MM.1S (cell line): ENCODE measurements at regions not wholly inside any gene's neighbourhood (a gene's known extent, or its start where the extent isn't known, plus 50 kb on each side); places are given as distances from the start of the nearest gene placed in this dataset.

Source experiments
- DNase-seq: peaks from one replicate; pipeline ENCODE4 v3.0.0-alpha.2; 2015
- H2AFZ ChIP-seq: fragments of 300-600 bp; sonication (generic); 2 replicates; pipeline ENCODE4 v1.6.0; 2016; ENCODE audit warnings: antibody characterized with exemption, low read length
- H3F3A ChIP-seq: fragments of 300-600 bp; sonication (generic); 2 replicates; pipeline ENCODE4 v1.6.1; 2016; ENCODE audit warnings: mild to moderate bottlenecking, antibody characterized with exemption, low read length, moderate library complexity, mixed read lengths; ENCODE audit not compliant: insufficient read depth
- H3K27ac ChIP-seq: fragments of 300-600 bp; sonication (generic); 2 replicates; pipeline ENCODE4 v1.5.1; 2016; ENCODE audit warnings: mild to moderate bottlenecking, low read length
- H3K27me3 ChIP-seq: fragments of 300-600 bp; sonication (generic); replicated peaks from 2 replicates; pipeline ENCODE4 v1.6.0; 2016; ENCODE audit warnings: low read length; ENCODE audit not compliant: insufficient read depth
- H3K36me3 ChIP-seq: fragments of 300-600 bp; sonication (generic); replicated peaks from 2 replicates; pipeline ENCODE4 v1.6.1; 2016; ENCODE audit warnings: mild to moderate bottlenecking, low read length, mixed read lengths; ENCODE audit not compliant: insufficient read depth
- H3K4me1 ChIP-seq: fragments of 300-600 bp; sonication (generic); 2 replicates; pipeline ENCODE4 v1.6.1; 2016; ENCODE audit warnings: low read length, mixed read lengths
- H3K4me2 ChIP-seq: fragments of 300-600 bp; sonication (generic); 2 replicates; pipeline ENCODE4 v1.6.0; 2016; ENCODE audit warnings: low read depth, low read length
- H3K4me3 ChIP-seq: fragments of 300-600 bp; sonication (generic); 2 replicates; pipeline ENCODE4 v1.5.1; 2016; ENCODE audit warnings: low read length, mixed read lengths
- H3K79me2 ChIP-seq: fragments of 300-600 bp; sonication (generic); 2 replicates; pipeline ENCODE4 v1.6.1; 2016; ENCODE audit warnings: mixed run types, low read length, mixed read lengths
- H3K9ac ChIP-seq: fragments of 300-600 bp; sonication (generic); 2 replicates; pipeline ENCODE4 v1.6.1; 2016; ENCODE audit warnings: low read length, mixed read lengths
- H3K9me2 ChIP-seq: fragments of 300-600 bp; sonication (generic); replicated peaks from 2 replicates; pipeline ENCODE4 v1.6.1; 2016; ENCODE audit warnings: mild to moderate bottlenecking, low read length, mixed read lengths; ENCODE audit not compliant: insufficient read depth
- H3K9me3 ChIP-seq: fragments of 300-600 bp; sonication (generic); replicated peaks from 2 replicates; pipeline ENCODE4 v1.6.1; 2016; ENCODE audit warnings: mild to moderate bottlenecking, low read length, mixed read lengths; ENCODE audit not compliant: insufficient read depth
- H4K20me1 ChIP-seq: fragments of 300-600 bp; sonication (generic); 2 replicates; pipeline ENCODE4 v1.6.1; 2016; ENCODE audit warnings: mild to moderate bottlenecking, low read length, moderate library complexity, mixed read lengths; ENCODE audit not compliant: insufficient read depth
- CTCF ChIP-seq: fragments of 300-600 bp; sonication (generic); IDR thresholded peaks from 2 replicates; pipeline ENCODE4 v1.5.1; 2016; ENCODE audit warnings: antibody characterized with exemption, low read length, mixed read lengths
- EZH2 ChIP-seq: fragments of 300-600 bp; sonication (generic); optimal IDR thresholded peaks from 2 replicates; pipeline ENCODE3; 2017; ENCODE audit warnings: low read depth, mild to moderate bottlenecking, antibody characterized with exemption, low read length, mixed read lengths
- EZH2phosphoT487 ChIP-seq: fragments of 300-600 bp; sonication (generic); IDR thresholded peaks from 2 replicates; pipeline ENCODE4 v1.6.1; 2018; ENCODE audit warnings: antibody characterized with exemption, low read length

GRCh38 chr22:22833488-22833887 lies 54.1 kb upstream of the IGLL5 start:
- no peak for TF ChIP-seq EZH2
- TF ChIP-seq CTCF: no peak
- TF ChIP-seq EZH2phosphoT487: no peak

GRCh38 chr22:22834204-22834603 lies 53.4 kb upstream of the IGLL5 start:
- Histone ChIP-seq H3F3A (no peaks in the 10 kb centered on the region), H3K9me3 (no peaks in the 10 kb centered on the region), H3K4me1 (no peaks in the 10 kb centered on the region), H3K9ac (no peak overlapping the region), H3K36me3 (no peaks in the 10 kb centered on the region), H3K4me3 (no peak overlapping the region), H3K79me2 (peaks cover 79% of the 10 kb centered on the region), H3K9me2 (no peaks in the 10 kb centered on the region), H2AFZ (no peak overlapping the region), H3K27ac (no peak overlapping the region), H3K27me3 (no peaks in the 10 kb centered on the region), H4K20me1 (no peaks in the 10 kb centered on the region), H3K4me2 (no peak overlapping the region)
- no peak for TF ChIP-seq EZH2
- TF ChIP-seq EZH2phosphoT487: no peak
- no peak for TF ChIP-seq CTCF
- no peak for DNase-seq

More at GRCh38 chr22:22833488-22833887, 54.1 kb upstream of the IGLL5 start:
- Histone ChIP-seq H4K20me1 (no peaks in the 10 kb centered on the region), H2AFZ (no peak overlapping the region), H3K9me2 (no peaks in the 10 kb centered on the region), H3K4me1 (no peaks in the 10 kb centered on the region), H3K4me3 (no peak overlapping the region), H3K9ac (no peak overlapping the region), H3K27ac (no peak overlapping the region), H3K36me3 (no peaks in the 10 kb centered on the region), H3K4me2 (no peak overlapping the region), H3K79me2 (peaks cover 79% of the 10 kb centered on the region), H3F3A (no peaks in the 10 kb centered on the region), H3K27me3 (no peaks in the 10 kb centered on the region), H3K9me3 (no peaks in the 10 kb centered on the region)
- DNase-seq: no peak

GRCh38 chr22:22834783-22835182 lies 52.8 kb upstream of the IGLL5 start:
- no peaks in the 10 kb centered on the region for H3K4me1 ChIP-seq
- H3F3A ChIP-seq: no peaks in the 10 kb centered on the region
- no peaks in the 10 kb centered on the region for H3K9me2 ChIP-seq
- no peak overlapping the region for H3K4me3 ChIP-seq
- DNase-seq: no peak
- H3K36me3 ChIP-seq: no peaks in the 10 kb centered on the region
- H4K20me1 ChIP-seq: no peaks in the 10 kb centered on the region
- H3K9me3 ChIP-seq: no peaks in the 10 kb centered on the region
- no peak overlapping the region for H3K9ac ChIP-seq
- no peak for TF ChIP-seq EZH2
- no peak for TF ChIP-seq CTCF
- no peak for TF ChIP-seq EZH2phosphoT487
- H3K4me2 ChIP-seq: no peak overlapping the region
- H2AFZ ChIP-seq: no peak overlapping the region
- H3K79me2 ChIP-seq: peaks cover 81% of the 10 kb centered on the region
- H3K27me3 ChIP-seq: no peaks in the 10 kb centered on the region
- no peak overlapping the region for H3K27ac ChIP-seq
